HuH-7 (cell line): ENCODE measurements at regions not wholly inside any gene's neighbourhood (a gene's known extent, or its start where the extent isn't known, plus 50 kb on each side); places are given as distances from the start of the nearest gene placed in this dataset.
"Not testable (repeated sequence)": the region's sequence is repeated elsewhere in the genome, so short reads cannot be mapped to it uniquely, and the experiment has no call there.

Experiments
- DNase-seq: peaks from one replicate; pipeline ENCODE4 v3.0.0; 2011; ENCODE audit warnings: low spot score

DNA sequence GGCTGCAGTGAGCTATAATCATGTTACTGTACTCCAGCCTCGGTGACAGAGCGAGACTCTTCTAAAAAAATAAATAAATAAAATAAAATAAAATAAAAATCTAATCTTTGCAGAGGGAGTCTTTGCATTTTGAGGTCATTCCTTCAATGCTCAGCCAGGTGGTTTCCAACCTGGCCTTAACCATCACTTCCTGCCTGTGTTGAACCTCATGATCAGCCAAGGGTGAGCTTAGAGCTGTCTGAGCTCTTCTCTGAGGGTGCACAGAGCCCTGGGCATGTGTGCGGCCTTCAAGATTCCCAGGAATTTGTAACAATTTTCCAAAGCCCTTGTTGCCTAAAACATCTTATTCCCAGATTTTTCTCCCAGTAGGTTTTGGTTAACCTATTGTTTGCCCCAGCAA lies 94.3 kb downstream of the KCNJ12 start:
- not testable (repeated sequence) for DNase-seq

GRCh38 chr17:21470861-21471260 lies 94.7 kb downstream of the KCNJ12 start:
- no peak for DNase-seq

DNA sequence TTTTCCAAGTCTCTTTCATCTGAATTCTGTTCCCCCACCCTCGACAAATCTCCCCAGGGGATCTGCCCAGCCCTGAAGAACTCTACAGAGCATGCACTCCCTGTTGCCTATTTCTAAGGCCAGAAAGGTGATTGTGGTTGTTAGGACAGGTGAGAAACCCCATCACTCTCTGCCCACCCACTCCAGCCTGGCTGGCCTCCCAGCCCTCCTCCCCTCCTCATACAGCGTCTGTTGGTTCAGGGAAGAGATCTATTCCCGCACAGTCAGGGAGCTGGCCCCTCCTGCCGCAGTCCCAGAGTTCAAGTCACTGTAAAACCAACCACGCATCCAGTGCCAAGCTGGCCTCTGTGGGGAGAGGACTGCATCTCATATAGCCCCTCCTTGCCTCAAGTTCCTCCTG lies 98.7 kb downstream of the KCNJ12 start:
- DNase-seq, result no peak

DNA sequence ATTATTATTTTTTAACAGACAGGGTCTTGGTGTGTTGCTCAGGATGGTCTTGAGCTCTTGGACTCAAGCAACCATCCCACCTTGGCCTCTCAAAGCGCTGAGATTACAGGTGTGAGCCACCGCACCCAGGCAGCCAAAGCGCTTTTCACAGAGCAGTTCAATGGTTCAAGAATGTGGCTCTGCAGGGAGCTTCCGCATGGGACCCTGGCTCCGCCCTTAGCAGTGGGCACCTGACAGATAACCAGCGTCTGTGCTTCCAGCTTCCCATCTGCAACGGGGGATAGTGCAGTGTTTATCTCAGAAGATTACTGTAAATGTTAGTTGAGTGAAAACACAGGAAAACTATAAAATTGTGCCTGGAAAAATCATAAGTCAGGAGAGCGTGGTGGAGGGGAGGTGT lies 99.4 kb downstream of the KCNJ12 start:
- DNase-seq, result no peak

DNA sequence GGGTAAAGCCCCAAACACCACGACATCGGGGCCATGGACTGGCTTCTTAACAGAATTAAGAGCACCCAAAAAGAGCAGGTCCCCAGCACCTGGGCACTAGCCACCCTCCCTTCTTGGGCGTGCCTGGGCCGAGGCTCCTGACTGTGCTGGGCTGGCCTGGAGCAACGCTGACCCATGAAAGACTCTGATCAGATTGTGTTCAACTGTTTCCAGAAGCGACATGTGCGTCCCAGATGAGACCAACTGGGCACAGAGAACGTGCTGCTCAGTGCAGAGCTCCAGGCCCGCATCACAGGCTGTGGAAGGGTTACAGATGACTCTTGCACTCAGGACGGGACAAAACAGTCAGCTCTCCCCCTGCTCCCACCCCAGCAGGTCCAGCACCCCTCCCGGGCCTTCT lies 100.7 kb downstream of the KCNJ12 start:
- DNase-seq, result no peak

GRCh38 chr17:21482189-21482865 lies 106.2 kb downstream of the KCNJ12 start:
- no peak for DNase-seq

- not testable (repeated sequence) for DNase-seq
Measured at GRCh38 chr17:21488043-21488442, 111.9 kb downstream of the KCNJ12 start.

GRCh38 chr17:21493993-21494392 lies 117.8 kb downstream of the KCNJ12 start:
- DNase-seq, result no peak

GRCh38 chr17:21495281-21495680 lies 119.1 kb downstream of the KCNJ12 start:
- DNase-seq, result no peak

- no peak for DNase-seq
Measured at GRCh38 chr17:21500064-21500463, 123.9 kb downstream of the KCNJ12 start.

DNA sequence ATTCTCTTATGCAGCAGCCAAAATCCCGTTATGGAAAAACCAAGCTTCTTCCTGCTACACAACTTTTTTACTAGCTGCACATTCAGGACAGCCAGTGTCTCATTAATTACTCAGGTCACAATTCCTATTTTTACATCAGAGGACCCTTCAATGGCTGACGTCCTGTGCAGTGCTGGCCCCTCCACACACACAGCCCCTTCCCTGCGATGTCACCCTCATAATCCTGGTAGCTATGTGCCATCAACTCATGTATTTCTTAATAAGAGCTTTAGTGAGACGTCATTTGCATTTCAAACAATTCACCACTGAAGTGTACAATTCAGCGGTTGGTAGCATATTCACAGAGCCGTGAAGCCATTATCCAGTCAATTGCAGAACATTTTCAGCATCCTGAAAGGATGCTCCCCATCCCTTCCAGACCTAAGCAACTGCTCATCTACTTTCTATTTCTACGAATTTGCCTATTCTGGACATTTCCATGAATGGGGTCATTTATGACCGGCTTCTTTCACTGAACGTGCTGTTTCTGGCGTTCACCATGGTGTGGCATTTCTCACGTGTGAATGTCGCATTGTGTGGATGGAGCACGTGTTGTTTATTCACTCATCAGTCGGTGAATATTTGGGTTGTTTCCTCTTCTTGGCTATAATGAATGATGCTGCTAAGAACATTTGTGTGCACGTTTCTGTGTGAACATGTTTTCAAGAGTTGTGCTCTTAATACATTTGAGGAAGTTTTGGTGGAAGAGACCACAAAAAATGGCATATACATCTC lies 126.0 kb downstream of the KCNJ12 start:
- not testable (repeated sequence) for DNase-seq

GRCh38 chr17:21505819-21506815 lies 130.0 kb downstream of the KCNJ12 start:
- no peak for DNase-seq

- not testable (repeated sequence) for DNase-seq
Measured at GRCh38 chr17:21507806-21508205, 131.6 kb downstream of the KCNJ12 start.

GRCh38 chr17:21508211-21508610 lies 132.1 kb downstream of the KCNJ12 start:
- no peak for DNase-seq

DNA sequence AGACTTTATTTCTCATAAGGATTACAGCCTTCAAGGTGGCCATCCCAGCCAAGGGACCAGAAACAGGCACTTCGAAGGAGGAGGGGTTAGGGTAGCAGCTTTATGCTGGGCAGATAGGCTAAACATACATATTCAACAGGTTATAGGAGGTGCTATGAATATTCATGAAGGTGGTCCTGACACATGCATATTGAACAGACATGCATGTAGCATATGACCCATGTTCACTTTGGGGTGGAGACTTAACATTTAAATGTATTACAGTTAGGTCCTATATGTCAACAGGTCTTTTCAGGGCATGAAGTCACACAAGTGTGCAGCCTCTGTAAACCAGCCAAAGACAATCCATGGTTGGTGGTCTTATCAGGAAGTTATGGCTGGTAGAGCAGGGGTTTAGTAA lies 133.2 kb downstream of the KCNJ12 start:
- not testable (repeated sequence) for DNase-seq

DNA sequence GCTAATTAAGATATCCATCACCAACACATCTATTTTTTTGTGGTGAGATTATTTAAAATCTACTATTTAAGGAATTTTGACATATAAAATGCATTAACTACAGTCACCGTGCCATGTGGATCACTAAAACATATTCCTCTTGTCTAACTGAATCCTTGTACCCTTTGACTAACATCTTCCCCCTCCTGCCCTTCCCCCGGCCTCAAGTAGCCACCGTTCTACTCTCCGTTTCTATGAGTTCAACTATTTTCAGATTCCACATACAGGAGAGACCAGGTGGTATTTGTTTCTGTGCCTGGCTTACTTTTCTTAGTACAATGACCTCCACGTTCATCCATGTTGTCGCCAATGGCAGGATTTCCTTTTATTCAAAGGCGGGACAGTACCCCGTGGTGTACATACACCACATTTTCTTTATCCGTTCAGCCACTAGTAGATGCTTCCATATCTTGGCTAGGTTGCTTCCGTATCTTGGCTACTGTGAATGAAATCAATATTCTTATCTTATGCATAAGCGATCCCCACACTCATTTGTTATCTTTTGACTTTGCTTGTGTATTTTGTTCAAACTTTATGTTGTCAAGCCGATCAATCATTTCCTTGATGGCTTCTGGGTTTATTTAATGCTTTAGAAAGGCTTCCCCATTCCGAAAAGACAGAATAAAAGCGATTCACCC lies 134.7 kb downstream of the KCNJ12 start:
- DNase-seq, result no peak

- peak; percentile 61 for DNase-seq
Measured at GRCh38 chr17:21511363-21512195, 135.4 kb downstream of the KCNJ12 start.

DNA sequence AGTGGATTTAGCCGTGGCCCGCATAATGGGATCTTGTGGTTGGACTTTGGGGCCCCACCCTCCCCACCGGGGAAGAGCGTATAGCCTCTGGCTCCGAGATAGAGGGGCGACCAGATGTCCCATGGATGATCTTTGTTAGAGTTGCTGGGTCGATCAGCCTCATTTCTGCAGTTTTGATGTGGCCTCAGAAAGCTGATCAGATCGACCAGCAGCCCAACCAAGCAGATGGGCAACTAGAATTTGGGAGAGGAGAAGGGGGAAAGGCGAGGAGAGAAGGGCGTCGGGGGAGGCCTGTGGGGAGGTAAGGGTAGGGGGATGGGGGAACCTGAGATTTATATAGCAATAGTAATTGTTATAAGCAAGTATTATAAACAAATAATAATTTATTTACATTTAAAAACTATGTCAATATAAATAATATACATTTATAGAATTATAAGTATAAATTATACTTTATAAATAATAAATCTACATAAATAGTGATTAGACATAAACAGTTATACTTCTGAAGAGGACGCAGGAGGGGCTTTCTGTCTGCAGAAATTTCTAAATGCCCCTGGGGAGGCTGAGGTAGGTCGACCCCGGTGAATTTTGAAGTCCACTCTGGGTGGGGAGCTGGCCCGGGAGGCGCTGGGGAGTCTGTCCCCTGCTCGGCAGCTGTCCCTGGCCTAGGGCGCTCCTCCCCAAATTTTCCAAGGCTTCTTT lies 136.3 kb downstream of the KCNJ12 start:
- no peak for DNase-seq

DNA sequence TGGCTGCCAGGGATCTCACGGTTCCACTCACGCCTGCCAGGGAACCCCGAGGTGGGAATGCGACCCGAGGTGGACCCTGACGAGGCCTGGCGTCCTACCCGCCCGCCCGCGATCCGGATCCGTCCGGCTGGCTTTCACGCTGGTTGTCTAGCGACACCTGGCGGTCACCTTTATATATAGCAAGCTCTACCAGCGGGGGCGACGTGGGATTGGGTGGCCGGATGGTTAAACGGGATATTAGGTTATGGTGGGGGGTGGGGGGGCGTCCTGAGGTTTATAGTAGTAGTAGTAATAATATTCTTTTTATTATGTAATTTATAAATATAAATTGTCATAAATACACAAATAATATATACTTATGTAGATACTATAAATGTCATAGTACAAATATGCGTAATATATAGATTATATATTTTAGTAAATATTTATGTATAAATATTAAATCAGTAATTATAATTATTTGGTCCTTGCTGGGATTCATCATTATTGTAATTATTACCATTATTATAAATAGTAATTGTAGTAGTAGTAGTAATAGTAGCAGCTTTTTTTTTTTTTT lies 136.9 kb downstream of the KCNJ12 start:
- peak; percentile 83 for DNase-seq

DNA sequence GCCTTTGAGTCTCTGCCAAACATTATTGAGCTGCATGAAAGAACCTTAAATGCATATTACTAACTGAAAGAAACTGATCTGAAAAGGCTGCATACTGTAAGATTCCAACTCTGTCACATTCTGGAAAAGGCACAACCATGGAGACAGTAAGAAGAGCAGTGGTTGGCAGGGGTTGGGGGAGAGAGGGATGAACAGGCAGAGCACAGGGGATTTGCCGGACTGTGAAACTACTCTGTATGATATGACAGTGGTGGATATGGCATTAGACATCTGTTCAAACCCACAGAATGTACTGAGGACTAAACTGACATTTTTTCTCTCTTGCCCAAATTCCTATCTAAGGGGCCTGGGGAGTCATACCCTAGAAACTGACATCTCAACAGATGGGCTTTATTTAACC lies 138.4 kb downstream of the KCNJ12 start:
- not testable (repeated sequence) for DNase-seq
